K562 (cell line): ENCODE measurements at regions not wholly inside any gene's neighbourhood (a gene's known extent, or its start where the extent isn't known, plus 50 kb on each side); places are given as distances from the start of the nearest gene placed in this dataset.

Experiments used
- ATAC-seq: fragments of 200-7000 bp; cut with Tn5 transposase; 3 replicates; pipeline ENCODE4 v1.9.1; 2020; ENCODE audit warnings: moderate library complexity
- BruUV-seq: library from RNA; stranded (reverse); fragments of 400-500 nt; replicated peaks from 2 replicates; lab custom pipeline; 2021; lab: Mats Ljungman, UMichigan
- CTCF ChIA-PET: fragments of 300-600 bp; formaldehyde crosslinking; extraction: SDS; loops from one replicate; lab custom pipeline; 2021; ENCODE audit warnings: low intra/inter-chr PET ratio; lab: Yijun Ruan, JAX
- POLR2A ChIA-PET: fragments of 300-600, 350-650 bp; sonication (Branson Sonifier 250); formaldehyde crosslinking; extraction: SDS; loops from one replicate; lab custom pipeline; 2021; ENCODE audit warnings: antibody characterized with exemption, inconsistent platforms; lab: Yijun Ruan, JAX
- DNase-seq, 4 experiments: peaks; one replicate each; pipeline versions ENCODE4 v3.0.0 to v3.0.0-alpha.2; 2011 to 2018; ENCODE audit warnings: low spot score in 3 of 4, mixed read lengths in 3 of 4; ENCODE audit errors: extremely low read depth in 1 of 4
- FAIRE-seq: peaks from 2 replicates; lab custom pipeline; 2011; peaks lifted over from hg19 to GRCh38; lab: Jason Lieb, UNC
- H2AFZ ChIP-seq: 2 replicates; pipeline ENCODE4 v1.6.0; 2011; ENCODE audit warnings: low read depth, low read length, control low read depth, inconsistent platforms
- H3K27ac ChIP-seq: fragments of 200-600 bp; 3 replicates; pipeline ENCODE4 v1.8.0; 2011; ENCODE audit warnings: low read depth, mild to moderate bottlenecking, control low read depth, inconsistent platforms, low read length, moderate library complexity, mixed read lengths; ENCODE audit errors: extremely low read depth
- H3K27me3 ChIP-seq, 2 experiments: fragments of 300-600 bp in 1 of 2; 2 replicates in 1 of 2; 3 replicates in 1 of 2; pipeline versions ENCODE4 v1.6.0 to v1.8.0; 2011; ENCODE audit warnings: inconsistent platforms in 2 of 2, low read length in 2 of 2, mild to moderate bottlenecking in 1 of 2, mixed read lengths in 1 of 2, moderate library complexity in 1 of 2; ENCODE audit not compliant: control insufficient read depth in 2 of 2, insufficient read depth in 2 of 2
- H3K36me3 ChIP-seq: fragments of 300-600 bp; 3 replicates; pipeline ENCODE4 v1.8.0; 2011; ENCODE audit warnings: mild to moderate bottlenecking, low read length, inconsistent platforms; ENCODE audit not compliant: control insufficient read depth, insufficient read depth
- H3K4me1 ChIP-seq, 2 experiments: fragments of 200-600 bp in 1 of 2; replicated peaks in 1 of 2; 2 replicates in 1 of 2; 3 replicates in 1 of 2; pipeline versions ENCODE4 v1.5.1 to v1.8.0; 2011; ENCODE audit warnings: inconsistent platforms in 2 of 2, low read length in 2 of 2, mild to moderate bottlenecking in 1 of 2, mixed read lengths in 1 of 2, moderate library complexity in 1 of 2; ENCODE audit not compliant: control insufficient read depth in 2 of 2, insufficient read depth in 2 of 2
- H3K4me2 ChIP-seq: 2 replicates; pipeline ENCODE4 v1.6.1; 2011; ENCODE audit warnings: low read length, control low read depth, inconsistent platforms, mixed read lengths; ENCODE audit not compliant: insufficient read depth
- H3K4me3 ChIP-seq: fragments of 200-600 bp; sonication (generic), shearing (Covaris generic); 2 replicates; pipeline ENCODE4 v1.5.1; 2016; ENCODE audit warnings: control low read depth, inconsistent platforms
- H3K79me2 ChIP-seq: fragments of 200-600 bp; 3 replicates; pipeline ENCODE4 v1.8.0; 2011; ENCODE audit warnings: low read length, inconsistent platforms; ENCODE audit not compliant: control insufficient read depth, insufficient read depth
- H3K9ac ChIP-seq, 2 experiments: 2 replicates each; pipeline versions ENCODE4 v1.6.0 to v1.6.1; 2011; ENCODE audit warnings: low read depth in 2 of 2, low read length in 2 of 2, control low read depth in 1 of 2, inconsistent platforms in 1 of 2, mild to moderate bottlenecking in 1 of 2, mixed read lengths in 1 of 2; ENCODE audit not compliant: insufficient read depth in 1 of 2
- H3K9me1 ChIP-seq: one replicate; pipeline ENCODE4 v1.6.0; 2011; ENCODE audit warnings: inconsistent platforms, mild to moderate bottlenecking, low read length, moderate library complexity; ENCODE audit not compliant: control insufficient read depth, insufficient read depth
- H3K9me3 ChIP-seq: replicated peaks from 2 replicates; pipeline ENCODE4 v1.5.1; 2011; ENCODE audit warnings: low read depth, low read length, inconsistent platforms; ENCODE audit not compliant: control insufficient read depth, insufficient read depth
- H4K20me1 ChIP-seq: replicated peaks from 2 replicates; pipeline ENCODE4 v1.6.1; 2011; ENCODE audit warnings: low read length, inconsistent platforms, mixed read lengths; ENCODE audit not compliant: control insufficient read depth, insufficient read depth
- TRIM24 ChIP-seq, 2 experiments: fragments of 450-650 bp; IDR thresholded peaks; 2 replicates each; pipeline ENCODE4 v1.6.1; 2016
- WGBS: fragments of 100-300 bp; shearing (Covaris generic); methylation state at CpG from one replicate; pipeline ENCODE4 v1.1.6; 2016; ENCODE audit warnings: low coverage, mixed read lengths; ENCODE audit not compliant: insufficient coverage; ENCODE audit errors: missing lambda C conversion rate; 5-methylcytosine and 5-hydroxymethylcytosine counted together
- in situ Hi-C: fragments of 300-500 bp; cut with MboI; formaldehyde crosslinking; loops from 4 replicates; pipeline ENCODE4 v1.15.0; 2018; ENCODE audit warnings: inconsistent platforms, mixed read lengths
- intact Hi-C: fragments of 100-400 bp; cut with micrococcal nuclease; formaldehyde crosslinking; loops from 2 replicates; pipeline ENCODE4 v1.14.2; 2022
- TF ChIP-seq, protein P1 (sequence below): fragments of 200-800 bp; sonication (Bioruptor generic); IDR thresholded peaks from 2 replicates; pipeline ENCODE4 v1.6.1; 2017; ENCODE audit warnings: missing genetic modification characterization, missing compliant biosample characterization
- TF ChIP-seq, protein P2 (sequence below), 3 experiments: fragments of 200-800 bp in 1 of 3; sonication (Bioruptor generic) in 1 of 3; sonication (generic) in 1 of 3; formaldehyde crosslinking in 1 of 3; IDR thresholded peaks; 2 replicates each; pipeline versions ENCODE4 v1.6.1 to v1.8.0; 2016 to 2022; ENCODE audit warnings: mild to moderate bottlenecking in 2 of 3, missing compliant biosample characterization in 2 of 3, missing genetic modification characterization in 2 of 3, missing genetic modification reagents in 1 of 3

- in situ Hi-C loops: no loop called here
- Histone ChIP-seq H3K36me3 (no peaks in the 10 kb centered on the region), H3K9me3 (no peaks in the 10 kb centered on the region), H4K20me1 (no peaks in the 10 kb centered on the region), H3K27me3 (peaks cover 0 to 4% of the 10 kb centered on the region in 2 experiments; a peak in 1 of 5 replicates), H3K4me1 (peaks cover 4 to 25% of the 10 kb centered on the region in 2 experiments; a peak in 3 of 5 replicates), H3K9ac (no peak overlapping the region; a peak in 1 of 4 replicates), H3K79me2 (no peaks in the 10 kb centered on the region), H2AFZ (no peak overlapping the region), H3K9me1 (no peaks in the 10 kb centered on the region), H3K27ac (no peak overlapping the region), H3K4me2 (no peak overlapping the region), H3K4me3 (no peak overlapping the region)
- intact Hi-C loops: no loop called here
- no TSS peak for BruUV-seq
- ChIA-PET POLR2A (no interaction called here), CTCF (no interaction called here)
- DNase-seq (peak in 1 of 4 experiments; percentile 28), ATAC-seq (peak; percentile 32; the same call in 2 of the 3 replicates), FAIRE-seq (no peak)
- TF ChIP-seq, protein P1, sequence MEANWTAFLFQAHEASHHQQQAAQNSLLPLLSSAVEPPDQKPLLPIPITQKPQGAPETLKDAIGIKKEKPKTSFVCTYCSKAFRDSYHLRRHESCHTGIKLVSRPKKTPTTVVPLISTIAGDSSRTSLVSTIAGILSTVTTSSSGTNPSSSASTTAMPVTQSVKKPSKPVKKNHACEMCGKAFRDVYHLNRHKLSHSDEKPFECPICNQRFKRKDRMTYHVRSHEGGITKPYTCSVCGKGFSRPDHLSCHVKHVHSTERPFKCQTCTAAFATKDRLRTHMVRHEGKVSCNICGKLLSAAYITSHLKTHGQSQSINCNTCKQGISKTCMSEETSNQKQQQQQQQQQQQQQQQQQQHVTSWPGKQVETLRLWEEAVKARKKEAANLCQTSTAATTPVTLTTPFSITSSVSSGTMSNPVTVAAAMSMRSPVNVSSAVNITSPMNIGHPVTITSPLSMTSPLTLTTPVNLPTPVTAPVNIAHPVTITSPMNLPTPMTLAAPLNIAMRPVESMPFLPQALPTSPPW (CRISPR knock-in tag): peak; percentile 51
- TF ChIP-seq, protein P2, sequence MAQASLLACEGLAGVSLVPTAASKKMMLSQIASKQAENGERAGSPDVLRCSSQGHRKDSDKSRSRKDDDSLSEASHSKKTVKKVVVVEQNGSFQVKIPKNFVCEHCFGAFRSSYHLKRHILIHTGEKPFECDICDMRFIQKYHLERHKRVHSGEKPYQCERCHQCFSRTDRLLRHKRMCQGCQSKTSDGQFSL (CRISPR knock-in tag; IDR thresholded peaks at IDR 0.05): no peak
- TF ChIP-seq, protein P2 (tag; IDR thresholded peaks at IDR 0.05): peak in 1 of 2 experiments; percentile 76; a peak in 2 of 4 replicates
- no peak for TF ChIP-seq TRIM24 (IDR thresholded peaks at IDR 0.05)
- 45% methylated on average over 13 of the region's 42 CpGs for WGBS
Measured at GRCh38 chr22:46054091-46055073, 77.4 kb upstream of the WNT7B start.
